ENCODE measurements at regions not wholly inside any gene's neighbourhood (a gene's known extent, or its start where the extent isn't known, plus 50 kb on each side); places are given as distances from the start of the nearest gene placed in this dataset.

GRCh38 chr11:100557830-100558611, 129.1 kb upstream of the ARHGAP42 start:
- Histone ChIP-seq H3K9ac (ENCODE audit: extremely low read depth, low read length, poor library complexity, severe bottlenecking) (no peak overlapping the region), H3K4me3 (ENCODE audit: low read length) (no peak overlapping the region), H3K4me1 (ENCODE audit: control insufficient read depth, insufficient read depth, low read length) (no peaks in the 10 kb centered on the region), H3K9me3 (ENCODE audit: control insufficient read depth, low read length) (no peaks in the 10 kb centered on the region), H3K27me3 (ENCODE audit: control insufficient read depth, insufficient read depth, low read length, poor library complexity, severe bottlenecking) (no peaks in the 10 kb centered on the region), H3K27ac (ENCODE audit: low read depth, low read length) (no peak overlapping the region), H3K36me3 (ENCODE audit: control insufficient read depth, insufficient read depth, low read length) (no peaks in the 10 kb centered on the region)
- WGBS, 2 experiments (ENCODE audit: insufficient coverage in 1 of 2, insufficient read length in 1 of 2), result 91 to 93% methylated on average over 2 to 8 of the region's 8 CpGs
- no peaks in the 10 kb centered on the region for H3K27me3 Mint-ChIP-seq (ENCODE audit: insufficient read depth)
- no peak overlapping the region for H3K4me3 Mint-ChIP-seq
- H3K9me3 Mint-ChIP-seq, result no peaks in the 10 kb centered on the region
- no peak for DNase-seq
- H3K27ac Mint-ChIP-seq, result no peak overlapping the region
- TF ChIP-seq CTCF (conservative IDR thresholded peaks at IDR 0.05), result no peak
- H3K4me1 Mint-ChIP-seq, result peaks cover 2% of the 10 kb centered on the region
- no peaks in the 10 kb centered on the region for H3K36me3 Mint-ChIP-seq (ENCODE audit: low read depth)

- Histone ChIP-seq H3K4me3 (ENCODE audit: low read length) (no peak overlapping the region), H3K36me3 (ENCODE audit: control insufficient read depth, insufficient read depth, low read length) (no peaks in the 10 kb centered on the region), H3K4me1 (ENCODE audit: control insufficient read depth, insufficient read depth, low read length) (no peaks in the 10 kb centered on the region), H3K9me3 (ENCODE audit: control insufficient read depth, low read length) (no peaks in the 10 kb centered on the region), H3K9ac (ENCODE audit: extremely low read depth, low read length, poor library complexity, severe bottlenecking) (no peak overlapping the region), H3K27me3 (ENCODE audit: control insufficient read depth, insufficient read depth, low read length, poor library complexity, severe bottlenecking) (no peaks in the 10 kb centered on the region), H3K27ac (ENCODE audit: low read depth, low read length) (no peak overlapping the region)
- Mint-ChIP-seq H3K4me1 (peaks cover 2% of the 10 kb centered on the region), H3K4me3 (no peak overlapping the region), H3K27me3 (ENCODE audit: insufficient read depth) (no peaks in the 10 kb centered on the region), H3K9me3 (no peaks in the 10 kb centered on the region), H3K27ac (no peak overlapping the region), H3K36me3 (ENCODE audit: low read depth) (no peaks in the 10 kb centered on the region)
- 94 to 100% methylated on average over 2 of the region's 3 CpGs for WGBS, 2 experiments (ENCODE audit: insufficient coverage in 1 of 2, insufficient read length in 1 of 2)
- no peak for DNase-seq
- no peak for TF ChIP-seq CTCF (conservative IDR thresholded peaks at IDR 0.05)
Observed at GRCh38 chr11:100560606-100561005, 126.5 kb upstream of the ARHGAP42 start.

GRCh38 chr11:100561323-100561722, 125.8 kb upstream of the ARHGAP42 start:
- no peak overlapping the region for H3K27ac Mint-ChIP-seq
- H3K4me1 ChIP-seq (ENCODE audit: control insufficient read depth, insufficient read depth, low read length), result no peaks in the 10 kb centered on the region
- no peaks in the 10 kb centered on the region for H3K4me1 Mint-ChIP-seq
- no peak overlapping the region for H3K9ac ChIP-seq (ENCODE audit: extremely low read depth, low read length, poor library complexity, severe bottlenecking)
- H3K9me3 ChIP-seq (ENCODE audit: control insufficient read depth, low read length), result no peaks in the 10 kb centered on the region
- DNase-seq, result no peak
- no peaks in the 10 kb centered on the region for H3K27me3 Mint-ChIP-seq (ENCODE audit: insufficient read depth)
- WGBS, 2 experiments (ENCODE audit: insufficient coverage in 1 of 2, insufficient read length in 1 of 2), result 67% methylated on average over 1 of the region's 1 CpG; no CpG with 5 or more reads in 1 of the 2 experiments
- no peaks in the 10 kb centered on the region for H3K27me3 ChIP-seq (ENCODE audit: control insufficient read depth, insufficient read depth, low read length, poor library complexity, severe bottlenecking)
- H3K36me3 Mint-ChIP-seq (ENCODE audit: low read depth), result no peaks in the 10 kb centered on the region
- H3K36me3 ChIP-seq (ENCODE audit: control insufficient read depth, insufficient read depth, low read length), result no peaks in the 10 kb centered on the region
- no peak overlapping the region for H3K4me3 Mint-ChIP-seq
- H3K4me3 ChIP-seq (ENCODE audit: low read length), result no peak overlapping the region
- no peak overlapping the region for H3K27ac ChIP-seq (ENCODE audit: low read depth, low read length)
- no peaks in the 10 kb centered on the region for H3K9me3 Mint-ChIP-seq
- TF ChIP-seq CTCF (conservative IDR thresholded peaks at IDR 0.05), result no peak
